PC-9 (cell line): ENCODE measurements at regions not wholly inside any gene's neighbourhood (a gene's known extent, or its start where the extent isn't known, plus 50 kb on each side); places are given as distances from the start of the nearest gene placed in this dataset.

ENCODE experiments used
- CTCF ChIP-seq: fragments of 200-600 bp; sonication (generic); conservative IDR thresholded peaks from 2 replicates; pipeline ENCODE4 v1.6.1; 2017; ENCODE audit warnings: mixed run types, antibody characterized with exemption, mild to moderate bottlenecking, moderate library complexity
- EZH2 ChIP-seq: fragments of 200-600 bp; sonication (generic); IDR thresholded peaks from 2 replicates; pipeline ENCODE4 v1.8.0; 2017; ENCODE audit warnings: antibody characterized with exemption, low read depth

GRCh38 chr11:116104498-116105174 is 600.4 kb upstream of the CADM1 start:
- TF ChIP-seq EZH2 = no peak
- TF ChIP-seq CTCF = no peak
